NK-92 treated with Interleukin-12 subunit alpha and Interleukin-12 subunit beta, amount 100 ng/mL, for 24 hours (cell line): ENCODE measurements at regions not wholly inside any gene's neighbourhood (a gene's known extent, or its start where the extent isn't known, plus 50 kb on each side); places are given as distances from the start of the nearest gene placed in this dataset.

ENCODE experiments used
- DNase-seq: peaks from one replicate; lab custom pipeline; 2025; lab: John Stamatoyannopoulos, UW

DNA sequence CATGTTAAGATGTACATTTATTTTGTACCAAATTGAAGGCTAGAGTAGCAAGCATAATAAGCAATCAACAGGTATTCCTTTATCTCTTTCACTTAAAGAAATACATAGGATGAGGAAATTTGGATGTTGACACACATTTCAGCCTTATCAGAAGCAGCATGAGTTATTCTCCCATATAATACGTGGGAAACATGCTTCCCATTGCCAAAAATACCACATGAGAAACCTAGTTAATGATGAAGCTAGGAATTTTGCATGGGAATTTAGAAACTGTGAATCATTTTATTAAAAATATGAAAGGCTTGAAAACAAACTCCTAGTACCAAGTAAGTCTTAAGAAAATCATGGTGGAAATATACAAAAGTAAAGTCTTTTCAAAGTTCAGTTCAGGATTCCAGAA lies 751.8 kb downstream of the TSN start:
- DNase-seq: no peak

- DNase-seq: no peak
These were observed 756.6 kb downstream of the TSN start for GRCh38 chr2:122512091-122512490.

DNA sequence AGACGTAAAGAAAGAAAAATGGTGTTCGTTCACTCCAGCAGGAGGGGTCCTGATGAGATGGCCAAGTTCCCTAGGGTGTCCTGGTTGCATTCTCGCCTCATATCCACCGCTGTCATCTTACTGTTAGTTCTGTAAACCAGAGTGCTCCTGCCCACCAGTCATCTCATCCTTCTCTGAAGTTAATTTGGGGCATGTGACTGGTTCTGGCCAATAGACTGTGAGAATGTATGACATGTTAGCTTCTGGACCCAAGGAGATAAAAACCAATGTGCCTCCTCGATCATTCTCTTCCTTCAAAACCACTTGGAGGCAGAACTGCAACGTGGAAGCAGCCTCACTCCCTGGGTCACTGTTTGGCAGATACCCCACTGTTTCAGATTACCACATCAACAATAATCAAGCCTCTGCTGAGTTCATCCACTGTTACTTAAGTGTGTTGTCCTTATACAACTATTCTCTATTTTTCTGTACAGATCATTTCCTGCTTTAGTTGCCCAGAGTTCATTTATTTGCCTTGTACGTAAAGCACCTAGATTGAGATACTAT lies 759.1 kb downstream of the TSN start:
- DNase-seq: no peak

DNA sequence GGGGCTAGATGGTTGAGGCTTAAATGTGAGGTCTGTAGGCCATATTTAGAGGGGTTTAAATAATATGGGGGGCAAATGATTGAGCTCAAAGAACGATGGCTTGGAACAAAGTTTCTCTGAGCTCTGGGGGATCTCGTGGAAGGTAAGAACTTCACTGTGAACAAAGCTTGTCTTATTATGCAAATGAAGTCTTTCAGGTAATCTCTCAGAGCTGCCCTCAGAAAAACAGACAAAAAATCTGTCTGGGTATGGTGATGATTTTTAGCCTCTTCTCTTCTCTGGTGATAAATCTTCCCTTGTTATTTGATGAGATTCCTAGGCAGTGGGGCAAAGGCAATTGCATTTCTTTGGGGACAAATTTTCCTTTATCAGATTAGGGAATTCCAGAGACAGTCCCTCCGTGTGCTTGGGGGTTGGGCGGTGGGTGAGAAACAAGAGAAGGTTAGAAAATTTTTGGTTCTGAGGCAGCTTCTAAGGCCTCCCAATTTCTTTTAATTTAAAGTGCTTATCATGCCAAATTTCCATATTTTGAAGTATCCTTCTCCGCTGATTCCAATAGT lies 760.4 kb downstream of the TSN start:
- no peak for DNase-seq

GRCh38 chr2:122516775-122517174 lies 761.3 kb downstream of the TSN start:
- DNase-seq: no peak

GRCh38 chr2:122519366-122519765 lies 763.9 kb downstream of the TSN start:
- DNase-seq: no peak

- DNase-seq: no peak
These were observed 764.6 kb downstream of the TSN start for GRCh38 chr2:122519821-122520611.

DNA sequence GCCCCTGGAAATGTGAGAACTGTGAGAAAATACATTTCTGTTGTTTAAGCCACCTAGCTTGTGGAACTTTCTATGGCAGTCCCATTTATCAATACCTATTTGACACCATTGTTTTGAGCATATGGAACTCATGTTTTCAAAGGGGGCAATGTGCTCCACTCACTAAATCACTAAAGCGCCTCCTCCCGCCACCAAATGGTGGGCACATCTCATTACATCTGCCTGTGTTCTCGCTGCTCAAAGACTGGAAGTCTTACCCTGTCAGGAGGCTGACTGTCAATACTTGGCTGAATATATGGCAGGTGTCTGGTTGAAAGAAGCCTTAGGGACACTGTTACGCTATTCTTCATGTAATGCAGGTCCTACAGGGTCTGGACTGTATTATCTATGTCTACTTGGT lies 767.7 kb downstream of the TSN start:
- no peak for DNase-seq

DNA sequence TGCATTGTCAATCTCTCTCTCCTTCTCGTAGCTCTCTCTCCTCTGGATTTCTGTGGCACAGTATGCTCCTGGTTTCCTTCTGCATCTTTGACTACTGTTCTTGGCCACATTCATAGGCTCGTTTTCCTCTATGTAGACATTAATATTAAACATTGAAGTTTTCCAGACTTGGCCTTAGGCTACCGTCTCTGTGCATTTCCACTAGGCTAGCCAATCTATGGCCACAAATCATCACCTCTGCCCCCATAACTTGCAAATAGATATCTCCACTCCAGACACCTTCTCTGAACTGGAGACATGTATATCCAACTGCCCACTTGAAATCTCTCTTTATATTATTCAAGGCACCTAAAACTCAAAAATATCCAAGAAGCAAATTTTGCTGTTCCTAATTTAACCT lies 768.5 kb downstream of the TSN start:
- DNase-seq: no peak

DNA sequence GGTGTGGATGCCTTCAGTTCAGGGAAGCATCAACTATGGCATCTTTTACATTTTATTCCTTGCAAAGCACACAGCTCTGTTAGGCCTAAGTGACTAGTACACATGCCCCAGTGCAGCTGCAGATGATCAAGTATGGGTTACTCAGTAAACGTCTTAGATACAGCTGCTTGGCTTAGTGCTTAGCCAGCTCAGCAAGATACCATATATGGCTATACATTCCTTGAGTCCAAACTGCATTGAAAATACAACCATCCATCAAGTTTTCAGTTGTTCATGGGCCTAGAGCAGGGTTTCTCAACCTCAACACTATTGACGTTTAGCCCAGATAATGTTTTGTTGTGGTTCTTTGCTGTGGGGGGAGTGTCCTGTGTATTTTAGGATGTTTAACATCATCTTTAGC lies 769.9 kb downstream of the TSN start:
- no peak for DNase-seq

- DNase-seq: no peak
These were observed 772.6 kb downstream of the TSN start for GRCh38 chr2:122528061-122528460.

- DNase-seq: no peak
These were observed 773.7 kb downstream of the TSN start for GRCh38 chr2:122528958-122529705.

DNA sequence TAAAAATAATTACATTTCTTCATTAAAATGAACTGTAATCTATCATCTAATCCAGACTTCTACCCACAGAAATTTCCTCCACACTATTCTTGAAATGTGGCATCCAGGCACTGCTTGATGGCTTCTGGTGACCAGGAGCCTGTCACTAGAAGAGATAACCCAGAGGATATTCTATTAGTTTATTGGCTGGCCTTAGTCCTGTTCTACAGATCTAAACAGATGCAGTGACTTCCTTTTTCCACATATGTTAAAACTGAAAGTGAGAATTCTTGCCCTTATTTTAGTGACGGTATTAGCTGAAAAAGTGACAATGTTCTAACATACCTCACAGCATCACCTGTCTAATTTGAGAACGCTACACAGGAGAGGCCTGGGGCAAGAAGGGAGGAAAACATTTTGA lies 775.4 kb downstream of the TSN start:
- DNase-seq: no peak

DNA sequence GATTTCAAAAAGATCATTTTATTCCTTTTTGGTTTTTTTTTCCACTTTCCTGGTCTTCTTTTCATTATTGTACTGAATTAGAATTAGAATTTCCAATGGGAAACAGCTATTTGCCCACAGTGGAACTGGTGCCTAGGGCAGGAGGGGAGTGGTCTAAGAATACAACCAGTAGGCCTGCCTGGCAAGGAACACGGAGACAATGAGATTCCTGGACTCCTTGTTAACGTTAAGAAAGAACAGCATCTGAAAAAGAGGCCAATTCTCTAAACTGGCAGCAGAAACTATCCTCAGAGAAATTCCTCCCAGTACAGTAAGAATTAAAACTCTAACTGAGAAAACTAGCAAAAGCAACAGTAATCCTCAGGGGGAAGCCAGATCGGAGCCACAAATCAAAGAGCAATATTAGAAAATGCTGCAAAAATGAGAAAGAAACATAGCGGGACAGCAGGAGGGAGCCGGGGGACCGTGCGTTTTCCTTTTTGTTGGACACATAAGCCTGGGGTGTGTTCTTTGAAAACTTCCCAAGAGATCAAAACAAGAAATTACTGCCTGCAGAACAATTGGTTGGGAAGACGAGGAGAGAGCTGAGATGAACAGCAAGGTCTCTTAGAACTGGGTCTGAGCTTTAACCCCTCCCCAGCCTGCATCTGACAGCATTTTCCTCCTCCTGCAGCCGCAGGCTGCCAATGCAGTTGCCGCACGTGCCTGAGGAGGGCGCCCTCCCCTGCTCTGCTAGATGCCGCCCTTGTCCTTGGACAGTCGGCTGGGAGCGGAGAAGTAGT lies 776.0 kb downstream of the TSN start:
- no peak for DNase-seq

DNA sequence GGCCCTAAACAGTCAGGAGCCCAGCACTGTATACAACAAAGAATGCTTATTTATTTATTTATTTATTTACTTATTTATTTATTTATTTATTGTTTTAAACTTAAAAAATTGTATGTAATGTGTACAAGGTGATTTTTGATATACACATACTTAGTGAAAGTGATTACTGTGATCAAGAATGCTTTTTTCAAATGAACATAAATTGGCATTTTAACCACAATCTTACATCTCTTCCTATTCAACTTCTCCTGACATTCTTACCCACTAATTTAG lies 776.6 kb downstream of the TSN start:
- DNase-seq: no peak

DNA sequence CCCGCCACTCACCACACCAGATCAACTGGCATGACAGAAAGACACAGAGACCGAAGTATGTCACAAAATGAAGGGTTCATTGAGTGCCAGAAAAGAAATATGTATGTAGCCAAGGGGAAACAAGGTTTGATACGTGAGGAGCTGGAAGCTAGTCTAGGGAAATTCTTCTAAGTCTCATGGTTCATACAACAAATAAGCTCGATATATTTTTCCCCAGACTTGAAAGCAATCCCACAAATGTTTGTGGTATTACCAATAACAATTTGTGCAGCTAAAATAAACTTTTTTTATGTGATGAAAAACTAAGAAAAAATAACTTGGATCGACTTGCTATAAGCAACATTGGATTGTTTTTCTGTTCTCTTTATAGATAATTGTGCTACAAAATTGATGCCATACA lies 777.0 kb downstream of the TSN start:
- DNase-seq: no peak

GRCh38 chr2:122535960-122536505 lies 780.6 kb downstream of the TSN start:
- no peak for DNase-seq

- DNase-seq: no peak
These were observed 783.9 kb downstream of the TSN start for GRCh38 chr2:122539311-122539710.

- no peak for DNase-seq
These were observed 784.5 kb downstream of the TSN start for GRCh38 chr2:122539920-122540319.

GRCh38 chr2:122542236-122542635 lies 786.8 kb downstream of the TSN start:
- no peak for DNase-seq

DNA sequence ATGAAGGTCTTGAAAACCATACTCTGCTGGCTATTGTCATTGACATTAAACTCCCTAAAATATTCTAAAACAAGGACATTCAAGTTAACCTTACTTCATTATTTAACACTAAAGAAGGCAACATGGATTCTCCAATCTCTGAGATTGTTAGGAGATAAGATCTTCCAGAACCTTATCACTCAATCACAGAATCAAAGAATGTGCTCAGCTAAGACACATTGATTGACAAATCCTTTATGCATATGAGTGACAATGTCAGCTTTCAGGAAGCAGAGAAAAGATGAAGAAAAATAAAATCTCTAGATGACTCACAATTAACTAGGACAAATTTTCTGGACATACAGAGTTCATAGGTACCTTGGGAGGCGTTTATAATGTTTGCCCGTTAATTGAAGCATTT lies 787.2 kb downstream of the TSN start:
- DNase-seq: no peak

GRCh38 chr2:122543815-122544214 lies 788.4 kb downstream of the TSN start:
- DNase-seq: no peak
